SK-N-MC (cell line): ENCODE measurements at regions not wholly inside any gene's neighbourhood (a gene's known extent, or its start where the extent isn't known, plus 50 kb on each side); places are given as distances from the start of the nearest gene placed in this dataset.

ENCODE experiments used
- DNase-seq: peaks from one replicate; pipeline ENCODE4 v3.0.0-alpha.2; 2011; ENCODE audit warnings: low read depth, low spot score
- H3K27ac ChIP-seq: fragments of 200-600 bp; sonication (generic); 2 replicates; pipeline ENCODE4 v1.5.1; 2016; ENCODE audit warnings: mixed run types
- H3K36me3 ChIP-seq: fragments of 200-600 bp; sonication (generic); 2 replicates; pipeline ENCODE4 v1.6.1; 2017; ENCODE audit warnings: antibody characterized with exemption, low read length, mixed read lengths; ENCODE audit not compliant: insufficient read depth
- H3K4me3 ChIP-seq: fragments of 200-600 bp; sonication (generic); 2 replicates; pipeline ENCODE4 v1.5.1; 2016
- H3K9ac ChIP-seq: fragments of 200-600 bp; sonication (generic); 2 replicates; pipeline ENCODE4 v1.8.0; 2017; ENCODE audit warnings: mixed run types, mixed read lengths; ENCODE audit not compliant: insufficient read length
- H3K9me3 ChIP-seq: fragments of 200-600 bp; sonication (generic); 2 replicates; pipeline ENCODE4 v1.6.1; 2017; ENCODE audit warnings: low read depth, mild to moderate bottlenecking, antibody characterized with exemption, low read length, moderate library complexity, mixed read lengths
- EZH2 ChIP-seq: fragments of 200-600 bp; sonication (generic); IDR thresholded peaks from one replicate; pipeline ENCODE4 v1.6.1; 2017; ENCODE audit warnings: antibody characterized with exemption
- FOXP2 ChIP-seq: optimal IDR thresholded peaks from 2 replicates; pipeline ENCODE3; 2011; ENCODE audit warnings: mild to moderate bottlenecking, moderate library complexity; ENCODE audit not compliant: insufficient read depth; ENCODE audit errors: extremely low read length, control extremely low read depth
- POLR2AphosphoS5 ChIP-seq: IDR thresholded peaks from 2 replicates; pipeline ENCODE4 v1.6.1; 2012; ENCODE audit warnings: mild to moderate bottlenecking, low read depth, low read length, borderline replicate concordance

DNA sequence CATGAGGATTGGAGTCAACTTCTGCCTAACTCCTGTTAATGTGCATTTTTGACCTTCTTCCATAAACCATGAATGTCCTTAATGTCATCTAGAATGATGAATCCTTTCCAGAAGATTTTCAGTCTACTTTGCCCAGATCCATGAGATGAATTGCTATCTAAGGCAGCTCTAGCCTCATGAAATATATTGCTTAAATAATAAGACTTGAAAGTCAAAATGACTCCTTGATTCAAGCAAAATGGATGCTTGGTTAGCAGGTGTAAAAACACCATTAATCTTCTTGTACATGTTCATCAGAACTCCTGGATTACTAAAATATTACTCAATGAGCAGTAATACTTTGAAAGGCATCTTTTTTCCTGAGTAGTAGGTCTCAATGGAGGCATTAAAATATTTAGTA is 238.5 kb upstream of the ZC3H12C start:
- no peaks in the 10 kb centered on the region for H3K36me3 ChIP-seq
- H3K4me3 ChIP-seq, result no peak overlapping the region
- H3K9me3 ChIP-seq, result no peaks in the 10 kb centered on the region
- no peak overlapping the region for H3K27ac ChIP-seq
- no peak for DNase-seq
- H3K9ac ChIP-seq, result no peak overlapping the region
- TF ChIP-seq EZH2 (no peak), FOXP2 (no peak), POLR2AphosphoS5 (no peak)

DNA sequence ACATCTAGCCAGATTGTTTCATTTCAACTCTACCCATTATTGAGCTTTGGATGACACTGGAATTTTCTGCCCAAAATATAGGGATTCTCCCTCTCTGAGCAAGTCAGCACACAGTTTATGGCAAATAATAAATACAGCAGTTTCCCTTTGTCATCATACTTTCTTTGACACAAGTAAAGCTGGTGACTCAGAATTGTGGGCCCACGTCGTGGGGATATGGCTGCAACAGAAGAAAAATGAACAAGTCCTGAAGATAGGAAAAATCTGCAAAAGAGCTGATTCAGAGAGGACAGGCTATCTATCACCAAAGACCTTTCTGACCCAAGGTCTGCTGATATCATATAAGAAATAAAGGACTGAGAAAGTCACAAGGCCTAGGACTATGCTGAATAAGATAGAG is 236.3 kb upstream of the ZC3H12C start:
- no peak for DNase-seq
- H3K9me3 ChIP-seq, result no peaks in the 10 kb centered on the region
- no peak overlapping the region for H3K27ac ChIP-seq
- TF ChIP-seq EZH2 (no peak), FOXP2 (no peak), POLR2AphosphoS5 (no peak)
- H3K36me3 ChIP-seq, result no peaks in the 10 kb centered on the region
- no peak overlapping the region for H3K9ac ChIP-seq
- H3K4me3 ChIP-seq, result no peak overlapping the region

DNA sequence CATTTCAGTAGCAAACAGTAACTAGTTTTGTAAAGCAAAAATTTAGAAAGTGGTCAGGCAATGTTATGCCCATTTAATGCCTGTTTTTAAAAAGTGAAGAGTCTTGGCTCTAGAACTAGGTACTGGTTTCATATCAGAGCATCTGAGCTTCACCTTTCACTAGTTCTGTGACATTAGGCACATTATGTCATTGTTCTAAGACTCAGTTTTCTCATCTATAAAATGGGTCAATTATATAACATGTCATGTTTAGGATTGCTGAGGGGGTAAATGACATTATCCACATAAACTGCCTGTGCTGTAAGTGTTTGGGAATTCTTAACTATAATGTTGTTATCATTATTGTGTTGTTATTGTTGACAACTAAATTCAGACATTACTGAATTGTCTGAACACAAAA is 235.6 kb upstream of the ZC3H12C start:
- H3K9ac ChIP-seq, result no peak overlapping the region
- H3K36me3 ChIP-seq, result no peaks in the 10 kb centered on the region
- no peak overlapping the region for H3K4me3 ChIP-seq
- TF ChIP-seq POLR2AphosphoS5, result no peak
- no peak for TF ChIP-seq FOXP2
- no peak for TF ChIP-seq EZH2
- DNase-seq, result no peak
- H3K9me3 ChIP-seq, result no peaks in the 10 kb centered on the region
- no peak overlapping the region for H3K27ac ChIP-seq

DNA sequence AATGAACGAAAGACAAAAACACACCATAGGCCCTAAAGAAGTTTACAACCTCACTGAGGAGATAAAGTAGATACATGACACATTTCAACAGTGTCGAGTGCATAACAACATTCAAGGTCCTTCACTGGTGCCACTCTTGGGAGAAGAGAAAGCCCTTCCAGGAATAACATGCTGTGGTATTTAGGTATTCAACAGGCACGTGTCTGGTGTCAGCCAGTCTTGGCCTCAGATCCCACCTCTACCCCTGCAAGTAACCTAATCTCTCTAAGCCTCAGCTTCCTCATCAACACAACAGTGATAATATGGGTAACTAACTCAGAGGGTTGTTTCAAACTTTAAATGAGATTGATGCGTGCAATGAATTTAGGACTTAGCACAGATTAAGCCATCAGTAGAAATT is 235.0 kb upstream of the ZC3H12C start:
- TF ChIP-seq POLR2AphosphoS5 (no peak), EZH2 (no peak), FOXP2 (no peak)

DNA sequence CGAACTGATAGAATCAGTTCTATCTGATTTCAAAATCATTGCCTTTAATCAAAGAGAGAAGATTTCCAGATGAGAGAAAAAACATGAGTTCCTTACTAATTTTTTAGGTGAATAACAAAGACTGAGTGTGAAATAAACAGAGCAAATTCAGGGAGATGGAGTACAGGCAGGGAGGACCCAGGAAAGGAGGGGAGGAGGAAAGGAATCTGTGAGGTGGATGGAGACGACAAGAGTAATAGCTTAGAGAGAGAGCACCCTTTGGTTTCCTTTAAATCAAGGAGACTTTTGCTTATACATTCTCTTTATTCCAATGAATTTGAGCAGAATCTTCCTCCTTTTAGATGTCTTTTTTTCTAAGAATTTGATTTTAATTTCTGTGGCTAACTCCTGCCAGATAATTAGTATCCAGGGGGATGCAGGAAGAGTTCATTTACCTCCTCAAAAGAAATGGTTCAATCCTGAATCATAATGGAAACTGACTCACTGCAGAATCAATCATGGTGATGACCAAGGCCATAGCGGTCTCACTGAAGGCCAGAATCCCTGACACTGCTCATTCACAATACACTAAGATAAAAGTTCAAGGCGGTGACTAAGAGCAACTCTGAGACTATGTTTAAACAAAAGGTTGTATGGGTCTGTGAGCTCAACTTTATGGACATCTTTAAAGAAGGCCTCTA is 234.0 kb upstream of the ZC3H12C start:
- Histone ChIP-seq H3K27ac (no peak overlapping the region), H3K4me3 (no peak overlapping the region), H3K36me3 (no peaks in the 10 kb centered on the region), H3K9me3 (no peaks in the 10 kb centered on the region), H3K9ac (no peak overlapping the region)
- TF ChIP-seq FOXP2 (no peak), POLR2AphosphoS5 (no peak), EZH2 (no peak)
- DNase-seq, result no peak

More for the DNA sequence above, 235.0 kb upstream of the ZC3H12C start:
- Histone ChIP-seq H3K36me3 (no peaks in the 10 kb centered on the region), H3K27ac (no peak overlapping the region), H3K9ac (no peak overlapping the region), H3K9me3 (no peaks in the 10 kb centered on the region), H3K4me3 (no peak overlapping the region)
- no peak for DNase-seq

DNA sequence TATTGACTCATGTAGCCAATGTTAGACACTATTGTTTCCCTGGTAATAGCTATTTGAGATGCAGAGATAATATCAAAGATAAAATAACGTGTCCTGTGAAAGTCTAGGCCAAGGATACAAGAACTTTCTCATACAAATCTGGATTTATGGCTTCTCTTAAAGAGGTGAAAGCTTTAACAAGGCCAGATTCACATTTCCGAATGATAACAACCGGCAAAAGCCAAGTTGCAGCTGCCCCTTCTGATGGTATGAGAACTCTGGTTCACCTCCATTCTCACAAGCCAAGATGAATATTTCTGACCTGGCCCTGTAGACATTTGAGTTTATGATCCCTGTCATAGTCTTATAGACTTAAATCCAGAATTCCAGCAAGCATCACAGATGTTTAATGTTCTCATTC is 230.4 kb upstream of the ZC3H12C start:
- no peaks in the 10 kb centered on the region for H3K36me3 ChIP-seq
- TF ChIP-seq POLR2AphosphoS5 (no peak), FOXP2 (no peak), EZH2 (no peak)
- DNase-seq, result no peak
- no peak overlapping the region for H3K27ac ChIP-seq
- H3K9ac ChIP-seq, result no peak overlapping the region
- no peak overlapping the region for H3K4me3 ChIP-seq
- H3K9me3 ChIP-seq, result no peaks in the 10 kb centered on the region

DNA sequence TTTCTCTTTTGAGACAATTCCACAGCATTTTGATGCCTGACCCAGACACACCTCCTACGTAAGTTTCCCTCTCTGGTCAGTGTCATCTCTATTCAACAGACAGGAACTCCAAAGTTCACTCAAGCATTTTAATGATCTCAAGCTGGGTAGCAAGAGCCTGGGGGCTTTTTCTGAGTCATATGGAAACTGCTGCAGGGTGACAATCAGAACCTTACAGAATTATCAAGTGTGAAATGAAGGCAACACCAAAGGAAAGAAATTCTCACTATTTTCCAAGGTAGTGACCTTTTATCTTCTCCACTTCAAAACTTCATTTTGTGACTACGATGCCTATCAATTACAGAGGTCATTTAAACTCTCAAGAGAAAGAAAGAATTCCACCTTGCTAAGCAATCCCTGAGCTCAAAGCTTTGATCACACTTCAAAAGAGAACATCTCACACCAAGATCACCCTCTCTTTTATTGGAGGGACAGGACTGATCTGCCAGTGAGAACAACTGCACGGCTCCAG is 229.0 kb upstream of the ZC3H12C start:
- Histone ChIP-seq H3K9me3 (no peaks in the 10 kb centered on the region), H3K4me3 (0 out of 2 replicates have a peak overlapping the region, but pooled peaks have one; percentile 3), H3K27ac (no peak overlapping the region), H3K9ac (no peak overlapping the region), H3K36me3 (no peaks in the 10 kb centered on the region)
- no peak for TF ChIP-seq EZH2
- TF ChIP-seq POLR2AphosphoS5, result no peak
- TF ChIP-seq FOXP2, result no peak
- DNase-seq, result no peak

DNA sequence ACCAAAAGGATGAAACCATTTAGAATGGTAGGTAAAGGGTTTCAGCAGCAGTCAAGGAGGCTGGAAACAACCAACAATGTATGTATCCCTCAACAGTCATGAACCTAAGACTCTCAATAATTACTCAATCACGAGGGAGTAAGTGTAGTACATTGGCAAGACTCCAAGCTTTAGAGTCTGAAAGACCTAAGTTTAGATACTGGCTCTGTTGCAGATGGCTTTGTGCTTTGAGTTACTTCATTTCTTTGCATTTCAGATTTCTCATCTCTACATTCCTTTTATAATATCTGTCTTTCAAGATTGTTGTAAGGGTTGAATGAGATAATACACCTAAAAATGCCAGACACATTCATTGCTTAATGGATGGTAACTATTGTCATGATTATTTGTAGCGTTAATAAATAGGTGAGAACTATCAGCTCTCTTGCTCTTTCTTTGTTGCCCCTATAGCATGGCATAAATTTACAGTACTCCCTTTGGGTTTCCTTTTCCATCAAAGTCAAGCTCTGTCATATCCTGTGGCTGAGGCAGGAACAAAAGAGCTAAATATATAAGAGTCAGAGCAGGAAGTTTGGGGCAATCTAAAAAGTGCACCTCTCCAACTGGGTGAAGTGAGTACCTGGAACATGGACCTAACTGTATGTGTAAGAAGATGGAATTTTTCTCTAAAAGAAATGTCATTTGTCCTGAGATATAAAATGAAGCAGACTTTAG is 228.2 kb upstream of the ZC3H12C start:
- no peak for DNase-seq
- no peaks in the 10 kb centered on the region for H3K36me3 ChIP-seq
- no peak overlapping the region for H3K27ac ChIP-seq
- H3K9me3 ChIP-seq, result no peaks in the 10 kb centered on the region
- H3K9ac ChIP-seq, result no peak overlapping the region
- no peak for TF ChIP-seq POLR2AphosphoS5
- no peak for TF ChIP-seq FOXP2
- no peak for TF ChIP-seq EZH2
- no peak overlapping the region for H3K4me3 ChIP-seq
